HepG2 (cell line): ENCODE measurements at regions not wholly inside any gene's neighbourhood (a gene's known extent, or its start where the extent isn't known, plus 50 kb on each side); places are given as distances from the start of the nearest gene placed in this dataset.

Experiments used
- ATAC-seq: fragments of 200-7000 bp; cut with Tn5 transposase; 3 replicates; pipeline ENCODE4 v1.9.1; 2020; ENCODE audit warnings: mild to moderate bottlenecking, moderate library complexity
- BruUV-seq: library from RNA; stranded (reverse); fragments of 400-500 nt; replicated peaks from 2 replicates; lab custom pipeline; 2021; lab: Mats Ljungman, UMichigan
- CTCF ChIA-PET: fragments of 300-600 bp; formaldehyde crosslinking; extraction: SDS; loops from one replicate; lab custom pipeline; 2021; ENCODE audit warnings: low total read pairs, inconsistent platforms, low intra/inter-chr PET ratio; lab: Yijun Ruan, JAX
- POLR2A ChIA-PET: fragments of 350-600 bp; sonication (Branson Sonifier 250); formaldehyde crosslinking; loops from one replicate; lab custom pipeline; 2020; ENCODE audit warnings: antibody characterized with exemption, inconsistent platforms; lab: Yijun Ruan, JAX
- DNase-seq: peaks from one replicate; pipeline ENCODE4 v3.0.0-alpha.2; 2015; ENCODE audit warnings: low spot score
- FAIRE-seq: peaks from 3 replicates; lab custom pipeline; 2011; peaks lifted over from hg19 to GRCh38; lab: Jason Lieb, UNC
- H2AFZ ChIP-seq: one replicate; pipeline ENCODE4 v1.6.1; 2011; ENCODE audit warnings: low read length, inconsistent platforms
- H3K27ac ChIP-seq: fragments of 300-600 bp; 3 replicates; pipeline ENCODE4 v1.8.0; 2011; ENCODE audit warnings: mixed run types, mild to moderate bottlenecking, mixed read lengths, low read length, inconsistent platforms; ENCODE audit not compliant: insufficient read depth; ENCODE audit errors: extremely low read length
- H3K27me3 ChIP-seq, 2 experiments: fragments of 200-600 bp in 1 of 2; 2 replicates in 1 of 2; 3 replicates in 1 of 2; pipeline versions ENCODE4 v1.6.0 to v1.8.0; 2011; ENCODE audit warnings: low read length in 2 of 2, mild to moderate bottlenecking in 2 of 2, moderate library complexity in 2 of 2, inconsistent platforms in 1 of 2; ENCODE audit not compliant: insufficient read depth in 2 of 2, control insufficient read depth in 1 of 2
- H3K36me3 ChIP-seq, 2 experiments: fragments of 200-600 bp in 1 of 2; replicated peaks in 1 of 2; 2 replicates in 1 of 2; 3 replicates in 1 of 2; pipeline versions ENCODE4 v1.5.1 to v1.8.0; 2011; ENCODE audit warnings: low read length in 2 of 2, inconsistent platforms in 1 of 2; ENCODE audit not compliant: insufficient read depth in 2 of 2, control insufficient read depth in 1 of 2
- H3K4me1 ChIP-seq: 2 replicates; pipeline ENCODE4 v1.5.1; 2012; ENCODE audit warnings: low read length, inconsistent platforms; ENCODE audit not compliant: insufficient read depth
- H3K4me2 ChIP-seq: 2 replicates; pipeline ENCODE4 v1.6.0; 2011; ENCODE audit warnings: low read depth, low read length, inconsistent platforms
- H3K4me3 ChIP-seq, 3 experiments: fragments of 200-600 bp in 1 of 3; sonication (generic), shearing (Covaris generic) in 1 of 3; replicated peaks in 1 of 3; 2 replicates each; pipeline ENCODE4 v1.5.1; 2011 to 2016; ENCODE audit warnings: low read length in 3 of 3, inconsistent platforms in 2 of 3, low read depth in 2 of 3, mild to moderate bottlenecking in 2 of 3, control low read depth in 1 of 3, mixed read lengths in 1 of 3; ENCODE audit not compliant: insufficient read depth in 1 of 3
- H3K79me2 ChIP-seq: one replicate; pipeline ENCODE4 v1.6.1; 2011; ENCODE audit warnings: low read length, inconsistent platforms; ENCODE audit not compliant: insufficient read depth
- H3K9ac ChIP-seq: 2 replicates; pipeline ENCODE4 v1.6.0; 2011; ENCODE audit warnings: mild to moderate bottlenecking, low read depth, low read length, inconsistent platforms; ENCODE audit not compliant: insufficient read depth
- H3K9me3 ChIP-seq: 2 replicates; pipeline ENCODE4 v1.5.1; 2012; ENCODE audit warnings: mild to moderate bottlenecking, low read length
- H4K20me1 ChIP-seq: 2 replicates; pipeline ENCODE4 v1.6.0; 2011; ENCODE audit warnings: inconsistent platforms, mild to moderate bottlenecking, low read length, moderate library complexity; ENCODE audit not compliant: insufficient read depth
- ESRRA ChIP-seq: sonication (generic); formaldehyde crosslinking; IDR thresholded peaks from 2 replicates; pipeline ENCODE4 v1.5.1; 2020; ENCODE audit warnings: mild to moderate bottlenecking, low read depth, missing genetic modification reagents
- ETV5 ChIP-seq: IDR thresholded peaks from 2 replicates; pipeline ENCODE4 v1.6.1; 2018; ENCODE audit warnings: missing biosample characterization, missing genetic modification reagents, inconsistent platforms, borderline replicate concordance
- NFE2 ChIP-seq: sonication (generic); formaldehyde crosslinking; IDR thresholded peaks from 2 replicates; pipeline ENCODE4 v1.4.0; 2020; ENCODE audit warnings: missing genetic modification reagents
- POLR2AphosphoS2 ChIP-seq: IDR thresholded peaks from 2 replicates; pipeline ENCODE4 v1.6.1; 2011; ENCODE audit warnings: low read depth, low read length, improper control_type of control experiment
- RBAK ChIP-seq: sonication (generic); formaldehyde crosslinking; IDR thresholded peaks from 2 replicates; pipeline ENCODE4 v1.5.1; 2020; ENCODE audit warnings: mild to moderate bottlenecking, missing genetic modification reagents
- SOX13 ChIP-seq, 3 experiments: fragments of 450-650 bp in 1 of 3; sonication (generic) in 1 of 3; formaldehyde crosslinking in 1 of 3; IDR thresholded peaks in 2 of 3; conservative IDR thresholded peaks in 1 of 3; 2 replicates each; pipeline versions ENCODE4 v1.5.0 to v1.6.1; 2016 to 2020; ENCODE audit warnings: antibody characterized with exemption in 1 of 3, mild to moderate bottlenecking in 1 of 3, missing compliant biosample characterization in 1 of 3, missing genetic modification reagents in 1 of 3, moderate library complexity in 1 of 3
- U2AF2 ChIP-seq: fragments of 200-400 bp; formaldehyde crosslinking; IDR thresholded peaks from 2 replicates; pipeline ENCODE4 v1.6.1; 2017; ENCODE audit warnings: low read depth, mild to moderate bottlenecking, low read length
- ZBTB21 ChIP-seq: sonication (generic); formaldehyde crosslinking; IDR thresholded peaks from 2 replicates; pipeline ENCODE4 v1.4.0; 2020; ENCODE audit warnings: missing genetic modification reagents
- ZNF121 ChIP-seq: sonication (generic); formaldehyde crosslinking; IDR thresholded peaks from 2 replicates; pipeline ENCODE4 v1.5.0; 2020; ENCODE audit warnings: mild to moderate bottlenecking, missing genetic modification reagents
- WGBS: methylation state at CpG from one replicate; pipeline ENCODE4 v1.1.6; 2017; ENCODE audit warnings: low lambda C conversion rate; 5-methylcytosine and 5-hydroxymethylcytosine counted together
- in situ Hi-C: cut with HindIII; loops from 2 replicates; pipeline ENCODE4 v1.10.0; 2017; ENCODE audit warnings: low pct_unique_long_range_greater_than_20kb; ENCODE audit not compliant: extremely low pct_ligation_motif_present
- intact Hi-C: fragments of 100-400 bp; cut with micrococcal nuclease; formaldehyde crosslinking; loops from one replicate; pipeline ENCODE4 v1.10.0; 2022; ENCODE audit not compliant: unreplicated experiment
- TF ChIP-seq, protein P1 (sequence below), 2 experiments: sonication (generic) in 1 of 2; formaldehyde crosslinking in 1 of 2; IDR thresholded peaks; 2 replicates each; pipeline versions ENCODE4 v1.6.1 to v1.9.0; 2014 to 2022; ENCODE audit warnings: antibody characterized with exemption in 1 of 2, borderline replicate concordance in 1 of 2, inconsistent platforms in 1 of 2, low read depth in 1 of 2, missing genetic modification reagents in 1 of 2

- TF ChIP-seq, protein P1, sequence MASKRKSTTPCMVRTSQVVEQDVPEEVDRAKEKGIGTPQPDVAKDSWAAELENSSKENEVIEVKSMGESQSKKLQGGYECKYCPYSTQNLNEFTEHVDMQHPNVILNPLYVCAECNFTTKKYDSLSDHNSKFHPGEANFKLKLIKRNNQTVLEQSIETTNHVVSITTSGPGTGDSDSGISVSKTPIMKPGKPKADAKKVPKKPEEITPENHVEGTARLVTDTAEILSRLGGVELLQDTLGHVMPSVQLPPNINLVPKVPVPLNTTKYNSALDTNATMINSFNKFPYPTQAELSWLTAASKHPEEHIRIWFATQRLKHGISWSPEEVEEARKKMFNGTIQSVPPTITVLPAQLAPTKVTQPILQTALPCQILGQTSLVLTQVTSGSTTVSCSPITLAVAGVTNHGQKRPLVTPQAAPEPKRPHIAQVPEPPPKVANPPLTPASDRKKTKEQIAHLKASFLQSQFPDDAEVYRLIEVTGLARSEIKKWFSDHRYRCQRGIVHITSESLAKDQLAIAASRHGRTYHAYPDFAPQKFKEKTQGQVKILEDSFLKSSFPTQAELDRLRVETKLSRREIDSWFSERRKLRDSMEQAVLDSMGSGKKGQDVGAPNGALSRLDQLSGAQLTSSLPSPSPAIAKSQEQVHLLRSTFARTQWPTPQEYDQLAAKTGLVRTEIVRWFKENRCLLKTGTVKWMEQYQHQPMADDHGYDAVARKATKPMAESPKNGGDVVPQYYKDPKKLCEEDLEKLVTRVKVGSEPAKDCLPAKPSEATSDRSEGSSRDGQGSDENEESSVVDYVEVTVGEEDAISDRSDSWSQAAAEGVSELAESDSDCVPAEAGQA (IDR thresholded peaks at IDR 0.05; ENCODE audit: low read depth) = no peak
- TF ChIP-seq, protein P1 (CRISPR knock-in tag; IDR thresholded peaks at IDR 0.05; ENCODE audit: borderline replicate concordance) = no peak
- TF ChIP-seq, all 625 proteins: peak for 0
Measured at GRCh38 chr20:51210084-51210483, 187.2 kb upstream of the KCNG1 start (continued).

- Histone ChIP-seq H3K9me3 (no peaks in the 10 kb centered on the region), H3K79me2 (no peaks in the 10 kb centered on the region), H3K4me2 (no peak overlapping the region), H2AFZ (no peak overlapping the region), H3K9ac (no peak overlapping the region), H4K20me1 (no peaks in the 10 kb centered on the region), H3K27ac (no peak overlapping the region), H3K27me3 (peaks cover 0 to 24% of the 10 kb centered on the region in 2 experiments; a peak in 2 of 5 replicates), H3K4me3 (no peak overlapping the region), H3K4me1 (no peaks in the 10 kb centered on the region), H3K36me3 (no peaks in the 10 kb centered on the region)
- no TSS peak for BruUV-seq
- FAIRE-seq (no peak), ATAC-seq (no peak), DNase-seq (no peak)
- 1% methylated on average over 3 of the region's 3 CpGs for WGBS
- in situ Hi-C loops (no loop called here), intact Hi-C loops (no loop called here)
- ChIA-PET POLR2A (no interaction called here), CTCF (no interaction called here)
- TF ChIP-seq U2AF2 = no peak
- TF ChIP-seq POLR2AphosphoS2 = no peak
- TF ChIP-seq NFE2 (CRISPR knock-in tag) = no peak
- TF ChIP-seq ZBTB21 (CRISPR knock-in tag) = no peak
- TF ChIP-seq ESRRA = no peak
- no peak for TF ChIP-seq ZNF121 (CRISPR knock-in tag)
- TF ChIP-seq RBAK (CRISPR knock-in tag) = no peak
- TF ChIP-seq ETV5 (CRISPR knock-in tag) = no peak
- no peak for TF ChIP-seq SOX13 (IDR thresholded peaks at IDR 0.05)
- no peak for TF ChIP-seq SOX13 (CRISPR knock-in tag; conservative IDR thresholded peaks at IDR 0.05 in 1 of 2, IDR thresholded peaks at IDR 0.05 in 1 of 2)
Measured at GRCh38 chr20:51208162-51208561, 185.3 kb upstream of the KCNG1 start.
